Sciatic nerve (tissue), 2 donors: ENCODE measurements at regions not wholly inside any gene's neighbourhood (a gene's known extent, or its start where the extent isn't known, plus 50 kb on each side); places are given as distances from the start of the nearest gene placed in this dataset.

Experiments
- ATAC-seq: fragments of 200-7000 bp; cut with Tn5 transposase; one replicate; pipeline ENCODE4 v1.9.1; 2020; ENCODE audit warnings: mild to moderate bottlenecking, moderate library complexity
- DNase-seq: peaks from one replicate; pipeline ENCODE4 v3.0.0-alpha.2; 2020; ENCODE audit warnings: low spot score
- intact Hi-C: fragments of 100-400 bp; cut with DNase I; formaldehyde crosslinking; loops from one replicate; pipeline ENCODE4 v1.14.2; 2022
- donor health status: DM: no; HTN: no; CAD: no.
- donor health status: DM: no; HTN: no; CAD: no.

DNA sequence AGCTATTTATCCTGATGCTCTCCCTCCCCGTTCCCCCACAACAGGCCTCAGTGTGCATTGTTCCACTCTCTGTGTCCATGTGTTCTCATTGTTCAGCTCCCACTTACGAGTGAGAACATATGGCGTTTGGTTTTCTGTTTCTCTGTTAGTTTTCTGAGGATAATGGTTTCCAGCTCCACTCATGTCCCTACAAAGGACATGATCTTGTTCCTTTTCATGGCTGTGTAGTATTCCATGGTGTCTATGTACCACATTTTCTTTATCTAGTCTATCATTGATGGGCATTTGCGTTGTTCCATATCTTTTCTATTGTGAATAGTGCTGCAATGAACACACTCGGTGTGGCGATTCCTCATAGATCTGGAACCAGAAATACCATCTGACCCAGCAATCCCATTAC lies 225.9 kb upstream of the CDH4 start:
- intact Hi-C loops, result no loop called here

DNA sequence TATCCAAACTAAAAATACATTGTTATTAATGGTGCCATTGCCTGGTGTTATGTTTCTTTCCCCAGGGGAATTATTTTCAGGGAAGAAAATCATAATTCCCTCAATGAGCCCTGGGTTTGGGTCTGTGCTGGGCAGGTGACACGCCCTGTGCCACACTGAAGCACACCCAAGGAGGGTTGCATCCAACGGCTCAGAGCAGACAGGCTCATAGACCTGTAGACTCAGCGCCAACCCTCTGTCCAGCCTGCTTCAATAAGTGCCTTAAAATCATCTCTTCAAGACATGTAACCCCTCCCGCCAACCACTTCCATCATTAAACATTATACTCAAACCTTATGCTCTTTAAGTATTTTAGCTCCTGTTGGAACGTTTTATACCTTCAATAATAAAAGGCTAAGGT lies 225.3 kb upstream of the CDH4 start:
- ATAC-seq, result no peak
- intact Hi-C loops, result loop anchor here (1.0 kb wide), 1 partner anchor 33 kb away; no protein-coding TSS in a partner anchor
- DNase-seq, result no peak

More for the DNA sequence above, 225.9 kb upstream of the CDH4 start:
- ATAC-seq, result no peak
- DNase-seq, result no peak

DNA sequence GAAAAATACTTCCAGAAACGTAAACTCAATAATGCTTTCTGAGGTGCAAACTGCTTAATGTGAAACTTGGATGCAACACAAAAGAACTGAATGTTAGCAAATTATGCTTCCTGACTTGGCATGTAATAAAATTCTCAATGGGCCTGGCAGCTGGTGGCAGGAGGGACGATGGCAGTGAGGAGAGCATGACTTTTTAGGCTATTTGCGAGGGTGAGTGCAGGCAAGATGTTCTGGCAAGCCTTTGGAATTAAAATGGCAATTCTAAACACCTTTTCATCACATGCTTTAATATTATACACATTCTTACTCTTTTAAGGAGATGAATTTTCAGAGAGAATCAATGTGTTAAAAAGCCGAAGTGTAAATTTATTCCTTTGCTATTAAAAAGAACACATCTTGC lies 224.8 kb upstream of the CDH4 start:
- intact Hi-C loops, result loop anchor here (1.0 kb wide), 1 partner anchor 32 kb away; no protein-coding TSS in a partner anchor
- ATAC-seq (no peak), DNase-seq (no peak)

DNA sequence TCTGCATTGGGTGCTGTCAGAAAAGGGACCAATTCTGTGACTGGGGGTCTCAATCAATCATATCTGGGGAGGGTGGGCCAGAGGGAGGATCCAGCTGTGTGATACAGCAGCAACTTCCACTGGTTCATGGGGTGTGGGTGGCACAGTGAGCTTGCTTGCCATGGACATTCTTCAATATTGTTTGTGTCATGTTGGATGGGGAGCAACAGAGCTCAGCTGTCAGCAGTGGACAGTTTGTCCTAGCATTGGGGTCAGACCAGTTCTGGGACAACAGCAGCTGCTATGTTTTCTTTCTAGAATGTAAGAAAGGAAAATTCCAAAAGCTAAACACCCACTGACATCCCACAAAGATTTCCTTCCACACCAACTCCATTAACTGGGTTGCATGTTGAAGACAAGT lies 221.9 kb upstream of the CDH4 start:
- ATAC-seq, result peak; percentile 53
- no peak for DNase-seq
- intact Hi-C loops, result no loop called here

DNA sequence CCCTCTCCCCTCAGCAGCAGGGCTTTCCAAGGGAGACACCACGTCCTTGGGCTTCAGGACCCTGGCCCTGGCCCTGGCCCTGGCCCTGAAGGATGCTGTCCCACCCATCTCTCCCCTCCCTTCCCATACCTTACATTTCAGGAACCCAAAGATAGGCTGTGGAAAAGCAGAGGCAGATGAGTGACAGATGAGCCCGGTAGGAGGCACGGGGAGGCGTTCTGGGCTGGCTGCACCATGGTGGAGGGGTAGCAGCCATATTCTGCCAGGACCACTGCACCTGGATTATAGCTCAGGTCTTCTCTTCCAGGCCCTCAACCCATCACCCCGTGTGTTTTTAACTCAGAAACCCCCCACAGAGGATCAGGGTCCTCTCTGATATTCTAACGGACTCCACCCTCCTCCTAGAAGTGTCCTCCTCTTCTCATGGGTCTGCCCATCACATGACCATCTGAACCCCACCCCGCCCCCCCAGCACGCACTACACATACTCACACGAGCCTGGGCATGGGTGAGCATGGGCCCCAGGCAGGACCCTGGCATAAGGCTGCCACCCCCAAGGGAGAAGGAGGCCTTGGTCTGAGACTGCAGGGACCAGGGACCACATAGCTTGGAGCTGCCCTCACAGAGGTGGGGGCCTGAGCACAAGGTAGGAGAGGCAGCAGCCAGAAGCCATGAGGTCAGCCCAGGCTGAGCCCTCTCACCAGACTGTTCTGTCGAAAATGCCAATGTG lies 220.8 kb upstream of the CDH4 start:
- no peak for ATAC-seq
- no peak for DNase-seq
- intact Hi-C loops, result no loop called here

DNA sequence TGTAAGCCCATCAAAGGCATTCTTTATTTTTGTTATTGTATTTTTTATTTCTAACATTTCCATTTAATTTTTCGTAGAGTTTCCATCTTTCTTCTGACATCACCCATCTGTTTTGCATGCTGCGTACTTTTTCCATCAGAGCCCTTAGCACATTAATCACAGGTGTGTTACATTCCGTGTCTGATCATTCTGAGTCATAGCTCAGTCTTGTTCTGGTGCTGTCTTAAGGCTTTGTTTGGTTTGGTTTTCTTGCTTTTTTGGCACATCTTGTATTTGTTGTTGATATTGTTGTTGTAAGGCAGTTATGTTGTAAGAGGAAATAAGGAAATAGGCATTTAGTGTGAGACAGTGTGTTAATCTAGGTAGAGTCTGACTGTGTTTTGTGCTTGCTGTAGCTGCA lies 214.6 kb upstream of the CDH4 start:
- intact Hi-C loops, result no loop called here
- ATAC-seq (no peak), DNase-seq (no peak)

DNA sequence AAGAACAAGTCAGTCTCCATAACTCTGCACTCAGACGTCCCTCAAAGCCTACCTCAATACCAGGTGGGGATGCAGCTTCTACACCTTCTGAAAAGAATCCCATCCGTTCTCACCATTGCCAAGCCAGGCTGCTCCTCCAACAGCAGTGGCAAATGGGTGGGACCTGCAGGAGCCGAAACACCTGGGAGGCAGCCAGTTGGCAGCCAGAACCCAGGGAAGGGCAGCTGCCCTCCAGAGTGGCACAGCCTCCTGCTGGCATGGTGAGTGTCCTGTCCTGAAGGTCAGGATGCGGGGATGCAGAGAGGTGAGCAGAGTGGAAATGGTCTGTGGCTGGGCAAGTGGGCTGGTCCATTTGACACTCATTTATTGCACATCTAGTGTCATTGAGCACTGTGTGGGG lies 210.6 kb upstream of the CDH4 start:
- intact Hi-C loops, result no loop called here

DNA sequence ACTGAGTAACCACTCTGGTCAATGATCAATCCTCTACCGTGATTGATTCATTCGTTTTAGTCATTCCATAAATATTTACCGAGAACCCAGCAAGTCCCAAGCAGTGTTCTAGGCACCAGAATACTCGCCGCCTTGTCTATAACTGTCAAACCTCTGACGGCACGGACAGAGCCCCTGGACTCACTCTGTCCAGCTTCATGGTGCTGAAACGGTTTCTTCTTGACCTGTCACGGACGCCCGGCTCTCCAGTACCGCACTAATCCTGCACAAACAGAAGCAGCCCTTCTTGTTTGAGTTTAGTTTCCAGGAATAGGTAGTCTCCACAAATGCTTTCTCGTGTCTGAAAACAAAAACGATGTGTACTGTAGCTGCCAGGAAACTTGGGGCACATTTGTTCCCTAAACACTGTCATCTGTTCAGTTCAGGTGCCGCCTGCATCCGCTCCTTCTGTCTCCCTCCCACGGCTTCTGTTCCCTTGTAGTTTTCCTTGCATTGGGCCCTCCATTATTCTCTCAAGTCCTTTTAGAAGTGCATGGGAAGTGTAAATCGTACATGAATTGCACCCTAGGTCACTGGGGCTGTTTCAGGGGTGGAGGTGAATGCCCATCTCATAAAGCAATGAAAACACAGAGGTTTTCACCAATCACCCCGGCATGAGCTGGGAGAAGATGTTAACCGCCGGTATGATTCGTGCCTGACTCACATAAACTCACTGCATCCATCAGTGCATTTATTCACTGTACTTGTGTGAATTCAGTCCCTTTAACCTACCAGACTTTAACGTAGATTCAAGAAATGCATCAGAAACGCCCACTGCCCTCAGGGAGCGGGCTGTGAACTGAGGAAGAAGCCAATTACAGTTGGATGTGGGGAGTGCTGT lies 209.3 kb upstream of the CDH4 start:
- intact Hi-C loops, result no loop called here
- DNase-seq, result no peak
- no peak for ATAC-seq

More for the DNA sequence above, 210.6 kb upstream of the CDH4 start:
- ATAC-seq (no peak), DNase-seq (no peak)

DNA sequence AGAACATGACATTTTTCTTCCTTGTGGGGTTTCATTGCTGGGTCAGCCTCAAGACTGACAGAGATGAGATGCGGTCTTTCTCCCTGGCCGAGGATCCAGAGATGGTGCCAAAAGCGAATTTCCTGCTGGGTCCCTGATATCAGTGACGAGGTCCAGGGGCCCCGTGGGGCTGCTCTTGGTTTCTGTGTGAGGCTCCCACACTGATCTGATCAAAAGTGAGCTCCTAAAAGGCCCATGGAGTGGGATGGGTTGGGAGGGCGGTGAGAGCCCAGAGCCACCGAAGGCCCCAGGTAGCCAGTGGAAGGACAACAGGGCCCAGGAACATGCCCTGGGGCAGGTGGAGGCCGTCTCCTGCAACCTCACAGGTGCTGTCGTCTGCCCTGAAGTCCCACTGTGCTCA lies 208.4 kb upstream of the CDH4 start:
- DNase-seq (no peak), ATAC-seq (no peak)
- intact Hi-C loops, result no loop called here

DNA sequence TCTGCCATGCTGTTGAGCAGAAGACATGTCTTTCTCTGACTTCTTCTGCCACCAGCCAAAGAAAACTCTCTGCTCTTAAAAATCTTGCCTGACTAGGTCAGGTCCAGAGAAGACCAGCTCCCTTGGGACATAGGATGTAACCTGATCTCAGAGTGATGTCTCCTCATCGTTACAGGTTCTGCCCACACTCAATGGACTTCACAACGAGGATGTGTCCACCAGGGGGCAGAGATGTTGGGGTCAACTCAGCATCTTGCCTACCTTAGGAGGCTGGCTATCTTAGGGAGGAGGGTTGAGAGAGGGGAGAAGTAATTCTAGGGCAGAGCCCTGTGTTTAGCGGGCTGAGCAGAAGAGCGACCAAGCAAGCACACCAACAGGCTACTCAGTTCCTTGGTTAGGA lies 207.6 kb upstream of the CDH4 start:
- intact Hi-C loops, result no loop called here
- ATAC-seq (no peak), DNase-seq (no peak)

DNA sequence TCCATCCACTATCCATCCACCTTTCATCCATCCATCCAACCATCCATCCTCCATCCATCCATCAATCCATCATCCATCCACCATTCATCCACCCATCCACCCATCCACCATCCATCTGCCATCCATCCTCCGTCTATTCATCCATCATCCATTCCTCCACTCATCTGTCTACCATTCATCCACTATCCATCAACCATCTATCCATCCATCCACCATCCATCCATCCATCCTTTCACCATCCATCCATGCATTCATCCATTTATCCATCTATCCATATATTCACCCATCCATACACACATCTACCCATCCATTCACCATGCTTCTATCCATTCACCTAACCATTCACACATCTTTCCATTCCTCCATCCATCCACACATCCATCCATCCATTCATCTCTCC lies 207.0 kb upstream of the CDH4 start:
- no peak for DNase-seq
- intact Hi-C loops, result loop anchor here (5.0 kb wide), 1 partner anchor 53 kb away; no protein-coding TSS in a partner anchor
- ATAC-seq, result no peak

DNA sequence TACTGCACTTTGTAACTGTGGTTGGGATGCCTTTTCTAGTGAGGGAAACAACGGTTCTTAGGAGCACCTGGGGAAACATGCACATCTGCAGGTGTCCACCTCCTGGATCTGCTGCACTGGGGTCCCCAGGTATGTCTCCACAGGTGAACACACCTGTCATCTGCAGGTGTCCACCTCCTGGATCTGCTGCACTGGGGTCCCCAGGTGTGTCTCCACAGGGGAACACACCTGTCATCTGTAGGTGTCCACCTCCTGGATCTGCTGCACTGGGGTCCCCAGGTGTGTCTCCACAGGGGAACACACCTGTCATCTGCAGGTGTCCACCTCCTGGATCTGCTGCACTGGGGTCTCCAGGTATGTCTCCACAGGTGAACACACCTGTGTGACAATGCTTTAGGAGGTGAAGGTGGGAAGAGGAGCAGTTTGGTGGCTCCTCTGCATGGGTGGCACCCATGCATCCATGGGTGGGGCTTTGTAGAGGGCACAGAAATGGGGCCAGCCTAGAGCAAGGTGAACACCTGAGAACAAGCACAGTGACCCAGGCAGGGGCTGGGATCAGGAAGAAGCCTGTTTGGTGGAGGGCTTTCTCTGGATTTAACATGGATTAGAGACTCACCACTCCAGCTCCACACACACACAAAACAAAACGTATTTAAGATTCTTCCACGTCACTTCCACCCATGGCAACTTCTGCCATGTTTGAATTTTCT lies 206.0 kb upstream of the CDH4 start:
- ATAC-seq, result no peak
- DNase-seq, result no peak
- intact Hi-C loops, result loop anchor here (5.0 kb wide), 1 partner anchor 54 kb away; no protein-coding TSS in a partner anchor

DNA sequence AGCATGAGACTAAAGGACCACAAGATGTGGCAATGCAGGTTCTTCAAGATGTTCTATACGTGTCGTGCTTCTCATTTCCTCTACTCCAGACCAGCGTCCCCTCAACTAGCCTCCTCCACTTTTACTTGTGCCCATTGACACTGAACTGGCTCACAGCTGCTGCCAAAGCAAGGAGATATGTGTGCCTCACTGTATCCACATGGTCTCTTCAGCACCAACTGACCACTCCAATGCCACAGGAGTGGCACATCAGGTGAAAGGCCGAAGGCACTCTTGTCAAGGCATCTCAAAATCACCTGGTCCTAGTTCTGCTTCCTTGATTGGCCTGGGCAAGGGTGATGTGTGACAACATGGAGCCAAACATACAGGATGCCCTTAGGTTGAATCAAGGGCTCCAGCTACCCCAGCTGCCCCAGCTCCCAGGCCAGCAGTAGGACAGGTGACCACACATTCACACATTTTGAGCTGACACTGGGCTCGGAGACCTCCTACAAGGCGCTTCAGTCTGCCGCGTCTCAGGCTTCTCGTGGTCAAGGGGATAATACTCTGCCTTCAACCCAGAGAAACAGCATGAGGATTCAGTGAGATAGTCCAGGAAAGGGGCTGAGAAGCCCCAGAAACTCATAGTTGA lies 205.2 kb upstream of the CDH4 start:
- ATAC-seq, result no peak
- intact Hi-C loops, result loop anchor here (5.0 kb wide), 1 partner anchor 55 kb away; no protein-coding TSS in a partner anchor
- no peak for DNase-seq

DNA sequence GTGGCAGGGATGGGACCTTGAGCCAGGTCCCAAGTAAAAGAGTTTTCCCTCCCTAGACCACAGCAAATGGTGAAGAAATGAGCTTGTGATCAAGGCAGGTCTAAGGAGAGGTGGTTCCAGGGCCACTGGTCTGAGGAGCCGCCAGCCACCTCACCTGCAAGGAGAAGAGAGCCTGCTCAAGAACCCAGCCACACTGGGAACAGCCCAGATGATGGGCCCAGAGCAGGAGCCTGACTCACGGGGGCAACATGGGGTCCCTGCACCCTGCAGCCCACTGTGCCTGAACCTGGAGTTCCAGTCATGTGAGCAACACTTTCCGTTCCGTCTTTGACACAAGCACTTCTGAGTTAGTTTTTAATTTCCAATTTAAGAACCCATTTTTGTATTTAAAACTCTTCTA lies 204.5 kb upstream of the CDH4 start:
- intact Hi-C loops, result loop anchor here (5.0 kb wide), 1 partner anchor 55 kb away; no protein-coding TSS in a partner anchor
- DNase-seq, result no peak
- no peak for ATAC-seq

DNA sequence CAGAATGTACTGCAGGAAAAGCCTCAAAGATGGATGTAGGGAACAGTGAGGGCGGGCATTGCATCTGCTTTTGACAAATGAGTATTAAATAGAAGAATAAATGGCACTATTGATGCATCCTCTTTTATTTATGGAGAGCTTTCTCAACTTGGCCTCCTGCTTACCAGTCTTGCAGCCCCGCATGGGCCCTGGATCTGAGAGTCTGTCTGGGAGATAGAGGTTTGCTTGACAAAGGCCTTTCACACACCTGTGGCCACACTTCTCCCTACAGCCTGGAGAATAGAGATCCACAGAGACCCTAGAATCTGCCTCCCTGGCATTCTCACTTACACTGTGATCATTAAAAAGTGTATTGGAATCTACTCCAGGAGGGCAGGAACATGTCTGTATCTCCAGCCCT lies 203.8 kb upstream of the CDH4 start:
- ATAC-seq (no peak), DNase-seq (no peak)
- intact Hi-C loops, result loop anchor here (5.0 kb wide), 1 partner anchor 56 kb away; no protein-coding TSS in a partner anchor

DNA sequence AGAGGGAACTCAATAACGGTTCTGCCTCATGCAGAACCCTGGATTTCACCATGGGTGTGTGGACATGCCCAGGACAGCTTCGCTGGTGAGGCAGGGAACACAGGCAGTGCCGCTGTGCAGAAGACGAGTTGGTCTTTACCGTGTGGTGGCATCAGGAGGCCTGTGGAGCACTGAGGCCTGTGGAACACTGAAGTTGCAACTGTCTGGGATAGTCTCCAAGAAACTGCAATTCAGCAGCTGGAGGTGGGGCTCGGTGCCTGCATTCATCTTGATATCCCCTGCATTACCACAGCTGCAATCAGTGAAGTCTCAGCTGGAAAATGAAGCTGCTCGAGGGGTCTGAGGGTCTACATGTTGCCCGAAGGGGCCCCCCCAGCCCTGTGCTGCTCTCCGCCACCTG lies 202.4 kb upstream of the CDH4 start:
- intact Hi-C loops, result loop anchor here (5.0 kb wide), 1 partner anchor 57 kb away; no protein-coding TSS in a partner anchor
- no peak for ATAC-seq
- DNase-seq, result no peak

DNA sequence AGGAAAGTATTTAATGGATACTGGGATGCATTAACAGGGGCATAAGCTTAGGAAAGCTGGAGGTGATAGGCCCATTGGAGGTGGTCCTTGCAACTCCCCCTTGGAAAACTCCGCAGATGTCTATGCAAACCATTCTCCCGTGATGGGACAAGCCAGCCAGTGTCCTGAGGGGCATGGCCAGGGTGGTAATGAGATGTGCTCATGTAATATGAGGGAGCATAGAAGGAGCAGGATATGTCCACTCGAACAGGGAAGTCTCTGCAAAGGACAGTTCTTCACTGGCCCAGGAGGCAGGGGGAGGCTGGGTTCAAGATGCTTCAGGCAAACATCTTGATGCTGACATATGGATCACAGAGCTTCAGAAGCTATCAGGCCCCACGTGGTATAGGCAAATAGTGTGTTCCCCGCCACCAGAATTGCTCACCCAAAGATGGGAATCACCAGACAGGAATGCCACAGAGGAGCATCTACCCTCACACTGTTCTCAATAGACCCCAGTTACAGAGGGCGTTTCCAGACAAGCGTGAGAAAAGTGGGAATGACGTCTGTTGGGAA lies 201.6 kb upstream of the CDH4 start:
- no peak for ATAC-seq
- intact Hi-C loops, result no loop called here
- DNase-seq, result no peak

DNA sequence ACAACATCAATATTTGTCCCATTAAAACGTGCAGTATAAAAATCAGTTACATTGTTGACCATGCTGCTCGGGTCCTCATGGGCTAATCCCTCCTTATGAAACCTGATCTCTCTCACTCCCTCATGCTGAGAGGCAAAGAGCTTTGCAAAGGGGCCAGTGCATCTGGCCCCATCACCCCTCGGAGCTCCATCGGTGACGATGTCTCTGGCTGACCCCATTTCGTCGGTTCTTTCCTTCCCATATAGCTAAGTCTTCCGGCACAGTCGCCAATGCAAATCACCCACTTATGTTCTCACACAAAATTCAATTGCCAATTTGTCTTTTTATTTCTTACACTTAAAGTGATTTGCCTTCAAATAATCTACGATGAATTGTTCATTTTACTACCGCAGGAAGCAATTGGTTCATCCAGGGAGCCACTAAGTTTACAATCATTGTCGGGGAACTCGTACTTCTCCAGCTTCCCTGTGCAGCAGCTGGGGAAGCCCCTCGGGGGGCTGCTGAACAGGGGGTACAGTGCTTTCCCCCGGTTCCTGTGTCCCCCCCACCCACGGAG lies 199.8 kb upstream of the CDH4 start:
- intact Hi-C loops, result no loop called here
- no peak for ATAC-seq
- DNase-seq, result no peak
